SU-DHL-6 (cell line): ENCODE measurements at regions not wholly inside any gene's neighbourhood (a gene's known extent, or its start where the extent isn't known, plus 50 kb on each side); places are given as distances from the start of the nearest gene placed in this dataset.
"Not testable (repeated sequence)": the region's sequence is repeated elsewhere in the genome, so short reads cannot be mapped to it uniquely, and the experiment has no call there.

Source experiments
- H2AFZ ChIP-seq: fragments of 200-600 bp; sonication (generic); 2 replicates; pipeline ENCODE4 v1.6.1; 2014; ENCODE audit warnings: low read depth, mild to moderate bottlenecking, moderate library complexity, mixed read lengths, antibody characterized with exemption, low read length; ENCODE audit not compliant: severe bottlenecking
- H3F3A ChIP-seq: fragments of 200-600 bp; shearing (Covaris generic); 2 replicates; pipeline ENCODE4 v1.6.0; 2016; ENCODE audit warnings: antibody characterized with exemption, mild to moderate bottlenecking; ENCODE audit not compliant: insufficient read depth
- H3K27ac ChIP-seq: fragments of 200-600 bp; sonication (generic); 2 replicates; pipeline ENCODE4 v1.5.1; 2016; ENCODE audit warnings: low read depth, mild to moderate bottlenecking, low read length, moderate library complexity, mixed read lengths
- H3K27me3 ChIP-seq: fragments of 200-600 bp; sonication (generic), shearing (Covaris generic); 2 replicates; pipeline ENCODE4 v1.6.0; 2014; ENCODE audit warnings: mild to moderate bottlenecking, low read length
- H3K36me3 ChIP-seq: fragments of 200-600 bp; sonication (generic); 2 replicates; pipeline ENCODE4 v1.6.1; 2014; ENCODE audit warnings: mild to moderate bottlenecking, low read length, mixed read lengths
- H3K4me2 ChIP-seq: fragments of 300-600, 200-600 bp; shearing (Covaris generic), sonication (generic); 2 replicates; pipeline ENCODE4 v1.6.0; 2014; ENCODE audit warnings: low read length, low read depth, mild to moderate bottlenecking; ENCODE audit not compliant: poor library complexity, severe bottlenecking
- H3K4me3 ChIP-seq: fragments of 200-600 bp; sonication (generic); 2 replicates; pipeline ENCODE4 v1.5.1; 2014; ENCODE audit warnings: antibody characterized with exemption, low read length, mild to moderate bottlenecking, mixed read lengths; ENCODE audit not compliant: insufficient read depth, poor library complexity, severe bottlenecking
- H3K79me2 ChIP-seq: fragments of 200-600 bp; sonication (generic); 2 replicates; pipeline ENCODE4 v1.6.1; 2014; ENCODE audit warnings: mild to moderate bottlenecking, low read length, moderate library complexity; ENCODE audit not compliant: insufficient read depth
- H3K9ac ChIP-seq: fragments of 200-600 bp; sonication (generic); 2 replicates; pipeline ENCODE4 v1.7.0; 2014; ENCODE audit warnings: mild to moderate bottlenecking, low read length
- H3K9me2 ChIP-seq: fragments of 200-600 bp; sonication (generic); replicated peaks from 2 replicates; pipeline ENCODE4 v1.6.1; 2014; ENCODE audit warnings: low read length; ENCODE audit not compliant: insufficient read depth
- H3K9me3 ChIP-seq: fragments of 200-600 bp; sonication (generic); 2 replicates; pipeline ENCODE4 v1.6.1; 2014; ENCODE audit warnings: low read length, mixed read lengths; ENCODE audit not compliant: insufficient read depth
- H4K20me1 ChIP-seq: fragments of 200-600 bp; sonication (generic); 2 replicates; pipeline ENCODE4 v1.6.1; 2014; ENCODE audit warnings: low read depth, mild to moderate bottlenecking, antibody characterized with exemption, low read length, moderate library complexity, mixed read lengths

DNA sequence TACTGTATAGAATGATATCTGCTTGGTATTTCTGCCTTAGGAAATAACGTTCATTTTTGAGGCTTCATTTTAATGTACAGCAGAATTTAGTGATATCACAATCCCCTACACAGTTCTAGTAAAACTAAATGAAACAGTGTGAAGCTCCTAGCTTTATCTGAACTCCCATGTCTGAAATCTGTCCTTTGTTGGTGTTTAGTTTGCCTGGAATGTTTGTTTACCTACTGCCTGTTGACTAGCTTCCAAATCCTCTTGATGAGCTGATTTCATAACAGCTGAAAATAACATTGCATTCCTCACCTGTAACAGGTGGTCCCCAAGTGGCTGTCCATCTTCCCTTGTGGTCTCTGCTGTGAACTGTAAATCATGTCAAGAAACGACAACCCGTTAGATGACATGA lies 629.1 kb downstream of the TTLL7 start:
- H3K9me2 ChIP-seq, H3K27ac ChIP-seq, H3K9ac ChIP-seq, H3K4me3 ChIP-seq, H3K27me3 ChIP-seq, H3K36me3 ChIP-seq, H3K4me2 ChIP-seq, H3K79me2 ChIP-seq, H3K9me3 ChIP-seq, H2AFZ ChIP-seq, H3F3A ChIP-seq, H4K20me1 ChIP-seq: not testable (repeated sequence)

DNA sequence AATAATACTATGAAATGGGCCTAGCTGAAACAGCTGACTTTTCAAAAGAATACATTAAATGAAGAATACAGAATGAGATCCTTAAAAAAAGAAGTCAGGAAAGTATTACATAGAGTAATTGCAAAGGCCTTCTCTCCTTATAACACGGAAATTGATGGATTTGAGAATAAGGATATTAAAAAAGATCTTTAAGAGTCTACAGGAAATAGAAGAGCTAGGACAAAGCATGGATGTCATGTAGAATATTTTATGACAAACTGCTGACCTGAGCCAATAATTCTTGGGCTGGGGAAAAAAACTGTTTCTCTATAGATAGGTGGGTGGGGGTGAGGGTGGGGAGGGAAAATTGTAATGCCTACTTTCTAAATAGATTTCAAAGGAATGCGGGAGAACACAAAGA lies 633.6 kb downstream of the TTLL7 start:
- H3K27me3 ChIP-seq, H3K9me2 ChIP-seq: not testable (repeated sequence)

DNA sequence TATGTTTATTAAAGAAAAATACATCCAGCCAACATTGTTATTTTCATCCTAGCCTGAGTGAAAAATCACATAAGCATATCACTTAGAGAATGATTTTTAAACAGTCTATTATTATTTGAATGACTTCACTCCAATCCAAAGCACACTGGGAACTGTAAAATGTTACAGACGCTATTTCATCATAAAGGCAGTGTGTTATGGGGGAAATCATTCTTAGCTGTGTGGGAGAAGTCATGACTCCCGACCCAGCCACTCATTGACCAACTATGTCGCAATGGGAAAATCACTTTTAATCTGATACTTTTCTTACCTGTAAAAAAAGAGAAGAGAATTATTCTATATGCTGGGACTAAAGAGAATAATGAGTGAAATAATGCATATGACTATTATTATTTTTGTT lies 653.6 kb downstream of the TTLL7 start:
- H3K27me3 ChIP-seq, H2AFZ ChIP-seq, H3K36me3 ChIP-seq, H3K9ac ChIP-seq, H3K79me2 ChIP-seq, H3F3A ChIP-seq, H3K4me2 ChIP-seq, H3K9me2 ChIP-seq, H3K9me3 ChIP-seq, H3K4me3 ChIP-seq, H4K20me1 ChIP-seq, H3K27ac ChIP-seq: not testable (repeated sequence)

More for the DNA sequence above, 633.6 kb downstream of the TTLL7 start:
- not testable (repeated sequence) for H4K20me1 ChIP-seq, H3K79me2 ChIP-seq, H3K9me3 ChIP-seq, H3K4me2 ChIP-seq, H3K36me3 ChIP-seq, H3F3A ChIP-seq, H3K27ac ChIP-seq, H3K9ac ChIP-seq, H2AFZ ChIP-seq, H3K4me3 ChIP-seq

DNA sequence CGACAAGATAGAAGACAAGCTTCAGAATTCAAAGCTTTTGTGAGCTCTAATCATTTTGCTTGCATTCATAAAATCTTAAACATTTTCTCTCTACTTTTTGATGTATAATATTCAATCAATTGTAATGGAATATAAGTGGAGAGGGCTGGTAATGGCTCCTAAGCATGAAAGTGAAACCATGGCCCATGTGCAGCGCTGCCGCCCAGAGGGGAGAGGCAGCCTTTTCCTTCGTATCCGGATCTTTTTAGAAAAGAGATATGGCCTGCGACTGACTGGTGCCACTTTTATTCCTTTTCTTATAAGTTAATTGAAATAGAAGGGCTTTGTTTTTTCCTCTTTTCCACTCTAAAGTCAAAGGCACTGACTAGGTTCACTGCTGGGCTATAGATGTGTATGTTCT lies 655.2 kb downstream of the TTLL7 start:
- not testable (repeated sequence) for H3K79me2 ChIP-seq, H3K9me2 ChIP-seq, H3F3A ChIP-seq, H3K27me3 ChIP-seq, H3K9me3 ChIP-seq, H3K27ac ChIP-seq, H3K36me3 ChIP-seq, H2AFZ ChIP-seq, H4K20me1 ChIP-seq, H3K9ac ChIP-seq, H3K4me2 ChIP-seq, H3K4me3 ChIP-seq

DNA sequence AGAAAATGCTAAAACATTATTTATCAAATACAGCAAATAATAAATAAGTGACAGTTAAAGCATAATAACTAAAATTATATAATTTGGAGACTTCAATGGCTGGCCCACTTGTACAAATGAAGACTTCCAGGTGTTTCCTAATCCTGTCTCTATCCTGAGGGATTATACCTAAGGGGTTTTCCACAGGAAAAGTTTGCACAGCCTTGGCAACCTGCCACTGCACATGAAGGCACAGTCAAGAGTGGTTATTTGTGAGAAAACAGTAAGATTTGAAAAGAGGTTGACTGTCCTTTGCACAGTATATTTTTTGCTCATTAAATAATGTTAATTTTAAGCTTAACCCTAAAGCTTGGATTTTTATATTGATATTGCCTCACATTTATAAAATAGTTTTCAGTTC lies 655.9 kb downstream of the TTLL7 start:
- not testable (repeated sequence) for H4K20me1 ChIP-seq, H2AFZ ChIP-seq, H3K4me2 ChIP-seq, H3K36me3 ChIP-seq, H3K9me2 ChIP-seq, H3K27me3 ChIP-seq, H3K9ac ChIP-seq, H3K79me2 ChIP-seq, H3K27ac ChIP-seq, H3F3A ChIP-seq, H3K9me3 ChIP-seq, H3K4me3 ChIP-seq

DNA sequence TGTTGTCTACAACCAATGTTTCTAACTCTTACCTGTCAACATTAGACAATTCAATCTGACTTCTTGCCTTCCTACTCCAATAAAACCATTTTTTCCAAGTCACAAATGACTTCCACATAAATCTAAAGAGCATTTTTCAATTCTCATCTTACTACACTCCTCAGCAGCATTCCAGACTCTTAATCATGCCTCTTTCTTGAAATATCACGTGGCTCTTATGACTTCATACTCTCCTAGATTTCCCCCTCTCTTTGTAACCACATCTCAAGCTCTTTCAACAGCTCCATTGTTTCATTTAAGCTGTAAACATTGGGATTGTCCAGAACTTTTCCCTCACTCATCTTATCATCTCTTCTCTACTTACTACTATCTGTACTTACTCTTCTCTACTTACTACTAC lies 666.6 kb downstream of the TTLL7 start:
- H3K9ac ChIP-seq, H3K79me2 ChIP-seq, H3K36me3 ChIP-seq, H2AFZ ChIP-seq, H3K9me3 ChIP-seq, H3K27ac ChIP-seq, H3K27me3 ChIP-seq, H3K9me2 ChIP-seq, H4K20me1 ChIP-seq, H3K4me3 ChIP-seq, H3K4me2 ChIP-seq, H3F3A ChIP-seq: not testable (repeated sequence)
